ENCODE measurements at regions not wholly inside any gene's neighbourhood (a gene's known extent, or its start where the extent isn't known, plus 50 kb on each side); places are given as distances from the start of the nearest gene placed in this dataset.

DNA sequence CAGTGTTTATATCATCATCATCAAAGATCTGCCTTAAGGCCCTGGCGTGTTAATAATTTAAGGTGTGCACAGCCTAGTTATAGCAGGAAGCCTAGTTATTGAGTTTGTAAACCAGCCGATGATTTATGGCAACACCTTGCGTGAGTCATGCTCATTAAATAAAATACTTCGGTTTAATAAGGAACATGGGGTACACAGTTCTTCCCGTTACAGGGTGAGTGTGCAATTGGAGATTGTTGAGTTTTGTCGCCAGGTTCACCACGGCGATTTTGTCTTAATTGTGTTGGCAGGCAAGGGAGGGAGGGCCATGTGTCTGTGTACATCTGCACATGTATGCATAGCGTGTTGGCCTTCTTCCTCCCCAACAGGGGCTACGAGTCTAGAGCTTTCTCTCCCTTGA, 104.0 kb downstream of the TFAP2A start:
- no peak overlapping the region for H4K8ac ChIP-seq (replicated peaks; ENCODE audit: insufficient read length, low read depth, low read length)
- H3K23ac ChIP-seq (ENCODE audit: insufficient read length, low read depth, low read length), result no peak overlapping the region
- H3K4me3 Mint-ChIP-seq, result no peak overlapping the region
- H3K9ac ChIP-seq (ENCODE audit: extremely low read depth, insufficient read length, low read length), result no peak overlapping the region
- no peak overlapping the region for H2AK5ac ChIP-seq (ENCODE audit: insufficient read length, low read length)
- H3T11ph ChIP-seq (ENCODE audit: low read length), result no peak overlapping the region
- H3K4ac ChIP-seq (ENCODE audit: low read depth, low read length), result no peak overlapping the region
- TF ChIP-seq, protein P1, sequence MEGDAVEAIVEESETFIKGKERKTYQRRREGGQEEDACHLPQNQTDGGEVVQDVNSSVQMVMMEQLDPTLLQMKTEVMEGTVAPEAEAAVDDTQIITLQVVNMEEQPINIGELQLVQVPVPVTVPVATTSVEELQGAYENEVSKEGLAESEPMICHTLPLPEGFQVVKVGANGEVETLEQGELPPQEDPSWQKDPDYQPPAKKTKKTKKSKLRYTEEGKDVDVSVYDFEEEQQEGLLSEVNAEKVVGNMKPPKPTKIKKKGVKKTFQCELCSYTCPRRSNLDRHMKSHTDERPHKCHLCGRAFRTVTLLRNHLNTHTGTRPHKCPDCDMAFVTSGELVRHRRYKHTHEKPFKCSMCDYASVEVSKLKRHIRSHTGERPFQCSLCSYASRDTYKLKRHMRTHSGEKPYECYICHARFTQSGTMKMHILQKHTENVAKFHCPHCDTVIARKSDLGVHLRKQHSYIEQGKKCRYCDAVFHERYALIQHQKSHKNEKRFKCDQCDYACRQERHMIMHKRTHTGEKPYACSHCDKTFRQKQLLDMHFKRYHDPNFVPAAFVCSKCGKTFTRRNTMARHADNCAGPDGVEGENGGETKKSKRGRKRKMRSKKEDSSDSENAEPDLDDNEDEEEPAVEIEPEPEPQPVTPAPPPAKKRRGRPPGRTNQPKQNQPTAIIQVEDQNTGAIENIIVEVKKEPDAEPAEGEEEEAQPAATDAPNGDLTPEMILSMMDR (conservative IDR thresholded peaks at IDR 0.05), result no peak
- H3K23me2 ChIP-seq (ENCODE audit: insufficient read length, low read depth, low read length, poor library complexity, severe bottlenecking), result no peaks in the 10 kb centered on the region
- no peaks in the 10 kb centered on the region for H3K27me3 ChIP-seq (ENCODE audit: insufficient read depth, low read length)
- H4K5ac ChIP-seq (ENCODE audit: insufficient read length, low read depth, low read length), result no peak overlapping the region
- no peak overlapping the region for H2AFZ ChIP-seq (ENCODE audit: low read length)
- no peak overlapping the region for H3K18ac ChIP-seq (ENCODE audit: insufficient read length, low read depth, low read length)
- no peak overlapping the region for H2BK5ac ChIP-seq (ENCODE audit: insufficient read length, low read length)
- no peaks in the 10 kb centered on the region for H3K27me3 Mint-ChIP-seq (ENCODE audit: low read depth)
- peaks cover 7% of the 10 kb centered on the region for H3K4me1 ChIP-seq (ENCODE audit: insufficient read depth, low read length)
- no peaks in the 10 kb centered on the region for H3K79me1 ChIP-seq (ENCODE audit: insufficient read depth, low read depth, low read length, poor library complexity, severe bottlenecking)
- no CpG with 5 or more reads among the region's 10 CpGs for WGBS (ENCODE audit: extremely low coverage, insufficient read length, low lambda C conversion rate)
- H4K91ac ChIP-seq (ENCODE audit: insufficient read length, low read depth, low read length), result no peak overlapping the region
- H2BK15ac ChIP-seq (ENCODE audit: low read depth, low read length), result no peak overlapping the region
- no peak overlapping the region for H3K4me2 ChIP-seq (ENCODE audit: insufficient read depth, insufficient read length, low read length)
- no peak overlapping the region for H3K14ac ChIP-seq (ENCODE audit: insufficient read depth, low read length)
- no peaks in the 10 kb centered on the region for H3K36me3 Mint-ChIP-seq (ENCODE audit: insufficient read depth in 1 of 3, low read depth in 3 of 3)
- H4K20me1 ChIP-seq (ENCODE audit: control insufficient read depth, insufficient read depth, insufficient read length), result no peaks in the 10 kb centered on the region
- peak overlapping the region in 1 of 3 experiments; percentile 74; a peak in 1 of 7 replicates for H3K27ac Mint-ChIP-seq
- peaks cover 58 to 69% of the 10 kb centered on the region in 2 experiments for H3K4me1 Mint-ChIP-seq
- no peak overlapping the region for H2BK20ac ChIP-seq (ENCODE audit: low read depth, low read length, poor library complexity, severe bottlenecking)
- no peak for DNase-seq
- no peaks in the 10 kb centered on the region for H3K79me2 ChIP-seq (ENCODE audit: insufficient read depth, low read length)
- H3K27ac ChIP-seq (ENCODE audit: insufficient read length, low read depth, low read length), result no peak overlapping the region
- H2BK120ac ChIP-seq (ENCODE audit: low read depth, low read length, poor library complexity, severe bottlenecking), result no peak overlapping the region
- no peak overlapping the region for H2BK12ac ChIP-seq (ENCODE audit: insufficient read length, low read depth, low read length)
- no peaks in the 10 kb centered on the region for H3K9me3 ChIP-seq (ENCODE audit: control insufficient read depth, low read depth, low read length)
- H3K9me3 Mint-ChIP-seq, result no peaks in the 10 kb centered on the region
- no peak overlapping the region for H3K56ac ChIP-seq (ENCODE audit: insufficient read length, low read depth, low read length)

All from H9 (cell line).